H1 (cell line): ENCODE measurements at regions not wholly inside any gene's neighbourhood (a gene's known extent, or its start where the extent isn't known, plus 50 kb on each side); places are given as distances from the start of the nearest gene placed in this dataset.

Experiments used
- EGR1 ChIP-seq: IDR thresholded peaks from 2 replicates; pipeline ENCODE4 v1.6.1; 2011; ENCODE audit warnings: low read depth, low read length, borderline replicate concordance
- EP300 ChIP-seq, 2 experiments: IDR thresholded peaks; 1 replicate in 1 of 2; 2 replicates in 1 of 2; pipeline ENCODE4 v1.6.1; 2011 to 2012; ENCODE audit warnings: low read depth in 2 of 2, low read length in 2 of 2, mild to moderate bottlenecking in 2 of 2, borderline replicate concordance in 1 of 2, inconsistent platforms in 1 of 2, moderate library complexity in 1 of 2
- HDAC6 ChIP-seq: IDR thresholded peaks from one replicate; pipeline ENCODE4 v1.7.1; 2012; ENCODE audit warnings: low read depth, mild to moderate bottlenecking, inconsistent platforms, low read length, moderate library complexity
- JUND ChIP-seq: IDR thresholded peaks from 2 replicates; pipeline ENCODE4 v1.6.1; 2011; ENCODE audit warnings: mild to moderate bottlenecking, improper control_type of control experiment, low read length
- NANOG ChIP-seq: IDR thresholded peaks from 2 replicates; pipeline ENCODE4 v1.6.1; 2011; ENCODE audit warnings: low read length, low read depth, mild to moderate bottlenecking, inconsistent platforms; ENCODE audit not compliant: insufficient read depth, poor library complexity, severe bottlenecking
- POLR2A ChIP-seq, 2 experiments: IDR thresholded peaks; 1 replicate in 1 of 2; 2 replicates in 1 of 2; pipeline ENCODE4 v1.6.1; 2011; ENCODE audit warnings: low read depth in 2 of 2, low read length in 2 of 2, mild to moderate bottlenecking in 2 of 2; ENCODE audit errors: control extremely low read depth in 1 of 2
- YY1 ChIP-seq: IDR thresholded peaks from 2 replicates; pipeline ENCODE4 v1.6.1; 2011; ENCODE audit warnings: low read depth, mild to moderate bottlenecking, low read length
- TF ChIP-seq, protein P1 (sequence below): fragments of 300-600 bp; sonication (generic); IDR thresholded peaks from 2 replicates; pipeline ENCODE4 v1.7.1; 2012; ENCODE audit warnings: low read length, moderate library complexity, mild to moderate bottlenecking, inconsistent platforms; ENCODE audit not compliant: insufficient replicate concordance
- TF ChIP-seq, protein P2 (sequence below), 3 experiments: IDR thresholded peaks; 1 replicate in 2 of 3; 2 replicates in 1 of 3; pipeline versions ENCODE4 v1.5.1 to v1.6.1; 2011; ENCODE audit warnings: low read length in 3 of 3, mild to moderate bottlenecking in 3 of 3, inconsistent platforms in 2 of 3, low read depth in 1 of 3, moderate library complexity in 1 of 3; ENCODE audit not compliant: insufficient read depth in 1 of 3; ENCODE audit errors: control extremely low read depth in 1 of 3

GRCh38 chr2:5549771-5550170, 142.4 kb upstream of the SOX11 start (continued):
- TF ChIP-seq, protein P1, sequence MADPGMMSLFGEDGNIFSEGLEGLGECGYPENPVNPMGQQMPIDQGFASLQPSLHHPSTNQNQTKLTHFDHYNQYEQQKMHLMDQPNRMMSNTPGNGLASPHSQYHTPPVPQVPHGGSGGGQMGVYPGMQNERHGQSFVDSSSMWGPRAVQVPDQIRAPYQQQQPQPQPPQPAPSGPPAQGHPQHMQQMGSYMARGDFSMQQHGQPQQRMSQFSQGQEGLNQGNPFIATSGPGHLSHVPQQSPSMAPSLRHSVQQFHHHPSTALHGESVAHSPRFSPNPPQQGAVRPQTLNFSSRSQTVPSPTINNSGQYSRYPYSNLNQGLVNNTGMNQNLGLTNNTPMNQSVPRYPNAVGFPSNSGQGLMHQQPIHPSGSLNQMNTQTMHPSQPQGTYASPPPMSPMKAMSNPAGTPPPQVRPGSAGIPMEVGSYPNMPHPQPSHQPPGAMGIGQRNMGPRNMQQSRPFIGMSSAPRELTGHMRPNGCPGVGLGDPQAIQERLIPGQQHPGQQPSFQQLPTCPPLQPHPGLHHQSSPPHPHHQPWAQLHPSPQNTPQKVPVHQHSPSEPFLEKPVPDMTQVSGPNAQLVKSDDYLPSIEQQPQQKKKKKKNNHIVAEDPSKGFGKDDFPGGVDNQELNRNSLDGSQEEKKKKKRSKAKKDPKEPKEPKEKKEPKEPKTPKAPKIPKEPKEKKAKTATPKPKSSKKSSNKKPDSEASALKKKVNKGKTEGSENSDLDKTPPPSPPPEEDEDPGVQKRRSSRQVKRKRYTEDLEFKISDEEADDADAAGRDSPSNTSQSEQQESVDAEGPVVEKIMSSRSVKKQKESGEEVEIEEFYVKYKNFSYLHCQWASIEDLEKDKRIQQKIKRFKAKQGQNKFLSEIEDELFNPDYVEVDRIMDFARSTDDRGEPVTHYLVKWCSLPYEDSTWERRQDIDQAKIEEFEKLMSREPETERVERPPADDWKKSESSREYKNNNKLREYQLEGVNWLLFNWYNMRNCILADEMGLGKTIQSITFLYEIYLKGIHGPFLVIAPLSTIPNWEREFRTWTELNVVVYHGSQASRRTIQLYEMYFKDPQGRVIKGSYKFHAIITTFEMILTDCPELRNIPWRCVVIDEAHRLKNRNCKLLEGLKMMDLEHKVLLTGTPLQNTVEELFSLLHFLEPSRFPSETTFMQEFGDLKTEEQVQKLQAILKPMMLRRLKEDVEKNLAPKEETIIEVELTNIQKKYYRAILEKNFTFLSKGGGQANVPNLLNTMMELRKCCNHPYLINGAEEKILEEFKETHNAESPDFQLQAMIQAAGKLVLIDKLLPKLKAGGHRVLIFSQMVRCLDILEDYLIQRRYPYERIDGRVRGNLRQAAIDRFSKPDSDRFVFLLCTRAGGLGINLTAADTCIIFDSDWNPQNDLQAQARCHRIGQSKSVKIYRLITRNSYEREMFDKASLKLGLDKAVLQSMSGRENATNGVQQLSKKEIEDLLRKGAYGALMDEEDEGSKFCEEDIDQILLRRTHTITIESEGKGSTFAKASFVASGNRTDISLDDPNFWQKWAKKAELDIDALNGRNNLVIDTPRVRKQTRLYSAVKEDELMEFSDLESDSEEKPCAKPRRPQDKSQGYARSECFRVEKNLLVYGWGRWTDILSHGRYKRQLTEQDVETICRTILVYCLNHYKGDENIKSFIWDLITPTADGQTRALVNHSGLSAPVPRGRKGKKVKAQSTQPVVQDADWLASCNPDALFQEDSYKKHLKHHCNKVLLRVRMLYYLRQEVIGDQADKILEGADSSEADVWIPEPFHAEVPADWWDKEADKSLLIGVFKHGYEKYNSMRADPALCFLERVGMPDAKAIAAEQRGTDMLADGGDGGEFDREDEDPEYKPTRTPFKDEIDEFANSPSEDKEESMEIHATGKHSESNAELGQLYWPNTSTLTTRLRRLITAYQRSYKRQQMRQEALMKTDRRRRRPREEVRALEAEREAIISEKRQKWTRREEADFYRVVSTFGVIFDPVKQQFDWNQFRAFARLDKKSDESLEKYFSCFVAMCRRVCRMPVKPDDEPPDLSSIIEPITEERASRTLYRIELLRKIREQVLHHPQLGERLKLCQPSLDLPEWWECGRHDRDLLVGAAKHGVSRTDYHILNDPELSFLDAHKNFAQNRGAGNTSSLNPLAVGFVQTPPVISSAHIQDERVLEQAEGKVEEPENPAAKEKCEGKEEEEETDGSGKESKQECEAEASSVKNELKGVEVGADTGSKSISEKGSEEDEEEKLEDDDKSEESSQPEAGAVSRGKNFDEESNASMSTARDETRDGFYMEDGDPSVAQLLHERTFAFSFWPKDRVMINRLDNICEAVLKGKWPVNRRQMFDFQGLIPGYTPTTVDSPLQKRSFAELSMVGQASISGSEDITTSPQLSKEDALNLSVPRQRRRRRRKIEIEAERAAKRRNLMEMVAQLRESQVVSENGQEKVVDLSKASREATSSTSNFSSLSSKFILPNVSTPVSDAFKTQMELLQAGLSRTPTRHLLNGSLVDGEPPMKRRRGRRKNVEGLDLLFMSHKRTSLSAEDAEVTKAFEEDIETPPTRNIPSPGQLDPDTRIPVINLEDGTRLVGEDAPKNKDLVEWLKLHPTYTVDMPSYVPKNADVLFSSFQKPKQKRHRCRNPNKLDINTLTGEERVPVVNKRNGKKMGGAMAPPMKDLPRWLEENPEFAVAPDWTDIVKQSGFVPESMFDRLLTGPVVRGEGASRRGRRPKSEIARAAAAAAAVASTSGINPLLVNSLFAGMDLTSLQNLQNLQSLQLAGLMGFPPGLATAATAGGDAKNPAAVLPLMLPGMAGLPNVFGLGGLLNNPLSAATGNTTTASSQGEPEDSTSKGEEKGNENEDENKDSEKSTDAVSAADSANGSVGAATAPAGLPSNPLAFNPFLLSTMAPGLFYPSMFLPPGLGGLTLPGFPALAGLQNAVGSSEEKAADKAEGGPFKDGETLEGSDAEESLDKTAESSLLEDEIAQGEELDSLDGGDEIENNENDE, result no peak
- TF ChIP-seq JUND (no peak), EGR1 (no peak), EP300 (IDR thresholded peaks at IDR 0.05; ENCODE audit: borderline replicate concordance in 1 of 2, low read depth in 2 of 2, low read length in 2 of 2) (no peak), NANOG (no peak), YY1 (no peak), HDAC6 (no peak), POLR2A (IDR thresholded peaks at IDR 0.05; ENCODE audit: control extremely low read depth in 1 of 2, low read depth in 2 of 2, low read length in 2 of 2) (no peak)
- TF ChIP-seq, protein P2, sequence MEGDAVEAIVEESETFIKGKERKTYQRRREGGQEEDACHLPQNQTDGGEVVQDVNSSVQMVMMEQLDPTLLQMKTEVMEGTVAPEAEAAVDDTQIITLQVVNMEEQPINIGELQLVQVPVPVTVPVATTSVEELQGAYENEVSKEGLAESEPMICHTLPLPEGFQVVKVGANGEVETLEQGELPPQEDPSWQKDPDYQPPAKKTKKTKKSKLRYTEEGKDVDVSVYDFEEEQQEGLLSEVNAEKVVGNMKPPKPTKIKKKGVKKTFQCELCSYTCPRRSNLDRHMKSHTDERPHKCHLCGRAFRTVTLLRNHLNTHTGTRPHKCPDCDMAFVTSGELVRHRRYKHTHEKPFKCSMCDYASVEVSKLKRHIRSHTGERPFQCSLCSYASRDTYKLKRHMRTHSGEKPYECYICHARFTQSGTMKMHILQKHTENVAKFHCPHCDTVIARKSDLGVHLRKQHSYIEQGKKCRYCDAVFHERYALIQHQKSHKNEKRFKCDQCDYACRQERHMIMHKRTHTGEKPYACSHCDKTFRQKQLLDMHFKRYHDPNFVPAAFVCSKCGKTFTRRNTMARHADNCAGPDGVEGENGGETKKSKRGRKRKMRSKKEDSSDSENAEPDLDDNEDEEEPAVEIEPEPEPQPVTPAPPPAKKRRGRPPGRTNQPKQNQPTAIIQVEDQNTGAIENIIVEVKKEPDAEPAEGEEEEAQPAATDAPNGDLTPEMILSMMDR (IDR thresholded peaks at IDR 0.05; ENCODE audit: control extremely low read depth in 1 of 3, insufficient read depth in 1 of 3, low read depth in 1 of 3, low read length in 3 of 3), result no peak
